ENCODE measurements at regions not wholly inside any gene's neighbourhood (a gene's known extent, or its start where the extent isn't known, plus 50 kb on each side); places are given as distances from the start of the nearest gene placed in this dataset.

DNA sequence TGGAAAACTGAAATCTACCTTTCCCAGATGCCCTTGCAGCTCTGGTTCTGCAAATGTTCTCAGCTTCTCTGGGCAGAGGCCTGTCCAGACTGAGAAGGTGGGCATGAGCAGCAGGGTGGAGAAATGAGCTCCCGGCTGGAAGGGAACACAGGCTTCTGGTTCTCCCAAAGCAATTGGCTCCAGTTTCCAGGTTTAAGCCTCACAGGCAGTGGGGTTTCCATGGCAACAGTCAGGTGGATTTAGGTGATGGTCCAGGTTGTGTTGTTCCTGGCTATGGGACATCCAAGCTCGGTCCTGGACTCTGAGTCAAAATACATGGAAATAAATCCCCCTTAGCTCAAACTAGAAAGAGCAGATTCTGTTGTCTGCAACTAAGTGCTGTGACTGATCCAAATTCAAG is 94.6 kb upstream of the IQSEC1 start:
- Mint-ChIP-seq H3K4me3 (no peak overlapping the region), H3K27ac (no peak overlapping the region), H3K36me3 (ENCODE audit: low read depth) (peaks cover 14% of the 10 kb centered on the region), H3K4me1 (peaks cover 21% of the 10 kb centered on the region), H3K9me3 (peaks cover 29% of the 10 kb centered on the region), H3K27me3 (ENCODE audit: insufficient read depth, low read depth, poor library complexity) (peaks cover 14% of the 10 kb centered on the region)
- Histone ChIP-seq H3K9me2 (ENCODE audit: insufficient read depth) (0 out of 2 replicates have a peak, but pooled peaks cover 4% of the 10 kb centered on the region), H3K27ac (ENCODE audit: low read depth) (no peak overlapping the region), H3F3A (replicated peaks; ENCODE audit: low read depth) (0 out of 2 replicates have a peak, but pooled peaks cover 5% of the 10 kb centered on the region), H3K27me3 (ENCODE audit: insufficient read depth) (no peaks in the 10 kb centered on the region), H2AFZ (no peak overlapping the region), H3K36me3 (ENCODE audit: insufficient read depth) (no peaks in the 10 kb centered on the region; the same call in 1 of the 2 replicates), H3K4me1 (ENCODE audit: insufficient read depth) (peaks cover 12% of the 10 kb centered on the region), H3K4me2 (no peak overlapping the region), H3K79me2 (replicated peaks; ENCODE audit: insufficient read depth) (no peaks in the 10 kb centered on the region), H3K4me3 (no peak overlapping the region), H4K20me1 (replicated peaks; ENCODE audit: insufficient read depth) (no peaks in the 10 kb centered on the region)
- DNase-seq (ENCODE audit: low spot score): no peak
- ATAC-seq: no peak
- TF ChIP-seq JUNB (IDR thresholded peaks at IDR 0.05; ENCODE audit: unreplicated experiment) (no peak), EZH2 (IDR thresholded peaks at IDR 0.05; ENCODE audit: low read depth, unreplicated experiment) (no peak)
- TF ChIP-seq, protein P1, sequence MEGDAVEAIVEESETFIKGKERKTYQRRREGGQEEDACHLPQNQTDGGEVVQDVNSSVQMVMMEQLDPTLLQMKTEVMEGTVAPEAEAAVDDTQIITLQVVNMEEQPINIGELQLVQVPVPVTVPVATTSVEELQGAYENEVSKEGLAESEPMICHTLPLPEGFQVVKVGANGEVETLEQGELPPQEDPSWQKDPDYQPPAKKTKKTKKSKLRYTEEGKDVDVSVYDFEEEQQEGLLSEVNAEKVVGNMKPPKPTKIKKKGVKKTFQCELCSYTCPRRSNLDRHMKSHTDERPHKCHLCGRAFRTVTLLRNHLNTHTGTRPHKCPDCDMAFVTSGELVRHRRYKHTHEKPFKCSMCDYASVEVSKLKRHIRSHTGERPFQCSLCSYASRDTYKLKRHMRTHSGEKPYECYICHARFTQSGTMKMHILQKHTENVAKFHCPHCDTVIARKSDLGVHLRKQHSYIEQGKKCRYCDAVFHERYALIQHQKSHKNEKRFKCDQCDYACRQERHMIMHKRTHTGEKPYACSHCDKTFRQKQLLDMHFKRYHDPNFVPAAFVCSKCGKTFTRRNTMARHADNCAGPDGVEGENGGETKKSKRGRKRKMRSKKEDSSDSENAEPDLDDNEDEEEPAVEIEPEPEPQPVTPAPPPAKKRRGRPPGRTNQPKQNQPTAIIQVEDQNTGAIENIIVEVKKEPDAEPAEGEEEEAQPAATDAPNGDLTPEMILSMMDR (conservative IDR thresholded peaks at IDR 0.05; ENCODE audit: low read depth in 2 of 2): no peak
- TF ChIP-seq, protein P2, sequence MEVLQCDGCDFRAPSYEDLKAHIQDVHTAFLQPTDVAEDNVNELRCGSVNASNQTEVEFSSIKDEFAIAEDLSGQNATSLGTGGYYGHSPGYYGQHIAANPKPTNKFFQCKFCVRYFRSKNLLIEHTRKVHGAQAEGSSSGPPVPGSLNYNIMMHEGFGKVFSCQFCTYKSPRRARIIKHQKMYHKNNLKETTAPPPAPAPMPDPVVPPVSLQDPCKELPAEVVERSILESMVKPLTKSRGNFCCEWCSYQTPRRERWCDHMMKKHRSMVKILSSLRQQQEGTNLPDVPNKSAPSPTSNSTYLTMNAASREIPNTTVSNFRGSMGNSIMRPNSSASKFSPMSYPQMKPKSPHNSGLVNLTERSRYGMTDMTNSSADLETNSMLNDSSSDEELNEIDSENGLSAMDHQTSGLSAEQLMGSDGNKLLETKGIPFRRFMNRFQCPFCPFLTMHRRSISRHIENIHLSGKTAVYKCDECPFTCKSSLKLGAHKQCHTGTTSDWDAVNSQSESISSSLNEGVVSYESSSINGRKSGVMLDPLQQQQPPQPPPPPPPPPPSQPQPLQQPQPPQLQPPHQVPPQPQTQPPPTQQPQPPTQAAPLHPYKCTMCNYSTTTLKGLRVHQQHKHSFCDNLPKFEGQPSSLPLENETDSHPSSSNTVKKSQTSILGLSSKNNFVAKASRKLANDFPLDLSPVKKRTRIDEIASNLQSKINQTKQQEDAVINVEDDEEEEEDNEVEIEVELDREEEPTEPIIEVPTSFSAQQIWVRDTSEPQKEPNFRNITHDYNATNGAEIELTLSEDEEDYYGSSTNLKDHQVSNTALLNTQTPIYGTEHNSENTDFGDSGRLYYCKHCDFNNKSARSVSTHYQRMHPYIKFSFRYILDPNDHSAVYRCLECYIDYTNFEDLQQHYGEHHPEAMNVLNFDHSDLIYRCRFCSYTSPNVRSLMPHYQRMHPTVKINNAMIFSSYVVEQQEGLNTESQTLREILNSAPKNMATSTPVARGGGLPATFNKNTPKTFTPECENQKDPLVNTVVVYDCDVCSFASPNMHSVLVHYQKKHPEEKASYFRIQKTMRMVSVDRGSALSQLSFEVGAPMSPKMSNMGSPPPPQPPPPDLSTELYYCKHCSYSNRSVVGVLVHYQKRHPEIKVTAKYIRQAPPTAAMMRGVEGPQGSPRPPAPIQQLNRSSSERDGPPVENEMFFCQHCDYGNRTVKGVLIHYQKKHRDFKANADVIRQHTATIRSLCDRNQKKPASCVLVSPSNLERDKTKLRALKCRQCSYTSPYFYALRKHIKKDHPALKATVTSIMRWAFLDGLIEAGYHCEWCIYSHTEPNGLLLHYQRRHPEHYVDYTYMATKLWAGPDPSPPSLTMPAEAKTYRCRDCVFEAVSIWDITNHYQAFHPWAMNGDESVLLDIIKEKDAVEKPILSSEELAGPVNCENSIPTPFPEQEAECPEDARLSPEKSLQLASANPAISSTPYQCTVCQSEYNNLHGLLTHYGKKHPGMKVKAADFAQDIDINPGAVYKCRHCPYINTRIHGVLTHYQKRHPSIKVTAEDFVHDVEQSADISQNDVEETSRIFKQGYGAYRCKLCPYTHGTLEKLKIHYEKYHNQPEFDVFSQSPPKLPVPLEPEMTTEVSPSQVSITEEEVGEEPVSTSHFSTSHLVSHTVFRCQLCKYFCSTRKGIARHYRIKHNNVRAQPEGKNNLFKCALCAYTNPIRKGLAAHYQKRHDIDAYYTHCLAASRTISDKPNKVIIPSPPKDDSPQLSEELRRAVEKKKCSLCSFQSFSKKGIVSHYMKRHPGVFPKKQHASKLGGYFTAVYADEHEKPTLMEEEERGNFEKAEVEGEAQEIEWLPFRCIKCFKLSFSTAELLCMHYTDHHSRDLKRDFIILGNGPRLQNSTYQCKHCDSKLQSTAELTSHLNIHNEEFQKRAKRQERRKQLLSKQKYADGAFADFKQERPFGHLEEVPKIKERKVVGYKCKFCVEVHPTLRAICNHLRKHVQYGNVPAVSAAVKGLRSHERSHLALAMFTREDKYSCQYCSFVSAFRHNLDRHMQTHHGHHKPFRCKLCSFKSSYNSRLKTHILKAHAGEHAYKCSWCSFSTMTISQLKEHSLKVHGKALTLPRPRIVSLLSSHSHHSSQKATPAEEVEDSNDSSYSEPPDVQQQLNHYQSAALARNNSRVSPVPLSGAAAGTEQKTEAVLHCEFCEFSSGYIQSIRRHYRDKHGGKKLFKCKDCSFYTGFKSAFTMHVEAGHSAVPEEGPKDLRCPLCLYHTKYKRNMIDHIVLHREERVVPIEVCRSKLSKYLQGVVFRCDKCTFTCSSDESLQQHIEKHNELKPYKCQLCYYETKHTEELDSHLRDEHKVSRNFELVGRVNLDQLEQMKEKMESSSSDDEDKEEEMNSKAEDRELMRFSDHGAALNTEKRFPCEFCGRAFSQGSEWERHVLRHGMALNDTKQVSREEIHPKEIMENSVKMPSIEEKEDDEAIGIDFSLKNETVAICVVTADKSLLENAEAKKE (CRISPR knock-in tag; IDR thresholded peaks at IDR 0.05): no peak
